Mesendoderm (in vitro differentiated cells): ENCODE measurements at regions not wholly inside any gene's neighbourhood (a gene's known extent, or its start where the extent isn't known, plus 50 kb on each side); places are given as distances from the start of the nearest gene placed in this dataset.
A peak's percentile ranks its signal among the peaks of the same experiment; 100 is the strongest.

Source experiments
- DNase-seq: peaks from one replicate; pipeline ENCODE4 v3.0.0; 2013
- H2AK5ac ChIP-seq: 2 replicates; pipeline ENCODE4 v1.6.1; 2013; ENCODE audit warnings: low read length, inconsistent platforms
- H2BK120ac ChIP-seq: 2 replicates; pipeline ENCODE4 v1.6.1; 2013; ENCODE audit warnings: low read depth, mild to moderate bottlenecking, low read length, moderate library complexity, mixed read lengths
- H2BK15ac ChIP-seq: replicated peaks from 2 replicates; pipeline ENCODE4 v1.6.1; 2013; ENCODE audit warnings: low read depth, mild to moderate bottlenecking, moderate library complexity
- H2BK5ac ChIP-seq: 2 replicates; pipeline ENCODE4 v1.6.1; 2013; ENCODE audit warnings: low read length, inconsistent platforms
- H3K18ac ChIP-seq: 2 replicates; pipeline ENCODE4 v1.6.1; 2013; ENCODE audit warnings: mild to moderate bottlenecking, low read length, mixed read lengths
- H3K23ac ChIP-seq: one replicate; pipeline ENCODE4 v1.6.1; 2013; ENCODE audit warnings: low read length
- H3K27ac ChIP-seq: 2 replicates; pipeline ENCODE4 v1.5.1; 2013; ENCODE audit warnings: low read depth, mild to moderate bottlenecking, inconsistent platforms, low read length, moderate library complexity
- H3K27me3 ChIP-seq: 2 replicates; pipeline ENCODE4 v1.6.1; 2013; ENCODE audit warnings: low read length, control low read depth, mild to moderate bottlenecking, inconsistent platforms; ENCODE audit not compliant: insufficient read depth, poor library complexity
- H3K36me3 ChIP-seq: 2 replicates; pipeline ENCODE4 v1.6.1; 2013; ENCODE audit warnings: low read length, inconsistent platforms; ENCODE audit not compliant: control insufficient read depth, insufficient read depth
- H3K4ac ChIP-seq: one replicate; pipeline ENCODE4 v1.6.1; 2013; ENCODE audit warnings: low read depth, mild to moderate bottlenecking, low read length, moderate library complexity
- H3K4me1 ChIP-seq: 2 replicates; pipeline ENCODE4 v1.6.1; 2013; ENCODE audit warnings: low read depth, low read length, inconsistent platforms; ENCODE audit not compliant: control insufficient read depth
- H3K4me2 ChIP-seq: 2 replicates; pipeline ENCODE4 v1.6.1; 2013; ENCODE audit warnings: low read length
- H3K4me3 ChIP-seq: 2 replicates; pipeline ENCODE4 v1.5.1; 2013; ENCODE audit warnings: mild to moderate bottlenecking, low read length
- H3K56ac ChIP-seq: one replicate; pipeline ENCODE4 v1.6.1; 2013; ENCODE audit warnings: low read length
- H3K79me1 ChIP-seq: 2 replicates; pipeline ENCODE4 v1.6.1; 2013; ENCODE audit warnings: low read length, inconsistent platforms
- H3K79me2 ChIP-seq: 2 replicates; pipeline ENCODE4 v1.6.1; 2013; ENCODE audit warnings: mild to moderate bottlenecking, low read length; ENCODE audit not compliant: control insufficient read depth, insufficient read depth
- H3K9ac ChIP-seq: 2 replicates; pipeline ENCODE4 v1.6.1; 2013; ENCODE audit warnings: low read length, inconsistent platforms
- H4K5ac ChIP-seq: one replicate; pipeline ENCODE4 v1.6.1; 2013; ENCODE audit warnings: low read length
- H4K8ac ChIP-seq: one replicate; pipeline ENCODE4 v1.6.1; 2013; ENCODE audit warnings: low read depth, mild to moderate bottlenecking, control low read depth, low read length, moderate library complexity
- WGBS: extraction: QIAGEN DNeasy Blood & Tissue Kit; methylation state at CpG from one replicate; pipeline ENCODE4 v1.1.7; 2013; ENCODE audit warnings: low lambda C conversion rate, missing lambda C conversion rate; ENCODE audit not compliant: insufficient coverage; ENCODE audit errors: extremely low coverage; 5-methylcytosine and 5-hydroxymethylcytosine counted together

GRCh38 chr20:4567170-4567569 is 119.1 kb upstream of the PRNP start:
- no CpG with 5 or more reads among the region's 2 CpGs for WGBS
- no peak overlapping the region for H3K18ac ChIP-seq

DNA sequence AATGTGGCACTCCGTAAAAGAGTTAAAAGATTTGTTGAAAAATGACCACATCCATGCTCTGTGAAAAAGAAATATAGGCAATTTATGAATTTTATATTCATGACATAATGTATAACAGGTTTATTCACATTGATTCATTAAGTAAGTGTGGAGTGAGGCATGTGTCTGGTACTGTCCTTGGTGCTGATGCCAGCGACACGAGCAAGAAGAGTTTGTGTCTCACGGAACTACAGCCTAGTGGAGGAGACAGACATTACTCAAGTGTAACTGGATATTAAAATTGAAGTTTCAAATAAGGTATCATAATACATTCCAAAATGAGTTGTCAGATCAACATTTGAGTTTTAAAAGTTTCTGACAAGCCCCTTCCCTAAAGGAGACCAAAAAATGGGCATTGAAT is 122.7 kb upstream of the PRNP start:
- Histone ChIP-seq H3K56ac (no peak overlapping the region), H2BK120ac (no peak overlapping the region), H3K4me1 (no peaks in the 10 kb centered on the region), H4K8ac (no peak overlapping the region), H3K36me3 (no peaks in the 10 kb centered on the region), H3K9ac (no peak overlapping the region), H3K79me2 (no peaks in the 10 kb centered on the region), H2AK5ac (no peak overlapping the region), H3K27ac (no peak overlapping the region), H3K18ac (no peak overlapping the region), H4K5ac (no peak overlapping the region), H2BK15ac (no peak overlapping the region), H3K4me2 (no peak overlapping the region), H2BK5ac (no peak overlapping the region), H3K79me1 (no peaks in the 10 kb centered on the region), H3K23ac (no peak overlapping the region), H3K27me3 (no peaks in the 10 kb centered on the region), H3K4ac (no peak overlapping the region), H3K4me3 (no peak overlapping the region)
- DNase-seq, result peak; percentile 61
- no CpG with 5 or more reads among the region's 4 CpGs for WGBS

More at GRCh38 chr20:4567170-4567569, 119.1 kb upstream of the PRNP start:
- DNase-seq, result no peak
- Histone ChIP-seq H4K8ac (no peak overlapping the region), H2BK5ac (no peak overlapping the region), H3K36me3 (no peaks in the 10 kb centered on the region), H3K27ac (no peak overlapping the region), H3K4ac (no peak overlapping the region), H2AK5ac (no peak overlapping the region), H3K4me1 (no peaks in the 10 kb centered on the region), H3K9ac (no peak overlapping the region), H3K4me3 (no peak overlapping the region), H2BK15ac (no peak overlapping the region), H3K56ac (no peak overlapping the region), H3K79me1 (no peaks in the 10 kb centered on the region), H3K79me2 (no peaks in the 10 kb centered on the region), H2BK120ac (no peak overlapping the region), H4K5ac (no peak overlapping the region), H3K23ac (no peak overlapping the region), H3K4me2 (no peak overlapping the region), H3K27me3 (no peaks in the 10 kb centered on the region)

DNA sequence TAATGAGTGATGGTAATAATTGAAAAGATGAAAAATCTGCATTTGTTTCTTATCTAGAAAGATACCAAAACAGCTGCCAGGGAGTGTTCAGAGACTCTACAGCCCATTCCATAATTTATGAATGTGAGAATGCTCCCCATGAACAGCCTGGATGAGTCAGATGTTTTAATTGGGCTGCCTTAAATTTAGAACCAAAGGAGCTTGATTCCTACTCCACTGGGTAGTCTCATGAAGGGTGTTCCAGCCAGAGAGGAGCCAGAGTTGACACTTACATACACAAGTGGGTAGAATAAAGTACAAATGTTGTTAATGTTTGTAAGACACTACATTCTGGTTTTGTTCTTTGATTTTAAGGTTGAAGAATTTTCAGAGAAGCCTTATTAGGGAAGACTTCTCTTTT is 123.2 kb upstream of the PRNP start:
- no peaks in the 10 kb centered on the region for H3K79me1 ChIP-seq
- H2BK5ac ChIP-seq, result no peak overlapping the region
- H4K8ac ChIP-seq, result no peak overlapping the region
- H2BK15ac ChIP-seq, result no peak overlapping the region
- no peak overlapping the region for H4K5ac ChIP-seq
- no peaks in the 10 kb centered on the region for H3K36me3 ChIP-seq
- no peak overlapping the region for H3K4me2 ChIP-seq
- no peak overlapping the region for H2BK120ac ChIP-seq
- no peaks in the 10 kb centered on the region for H3K79me2 ChIP-seq
- no peaks in the 10 kb centered on the region for H3K27me3 ChIP-seq
- no peak overlapping the region for H3K9ac ChIP-seq
- H3K4me1 ChIP-seq, result no peaks in the 10 kb centered on the region
- H3K4me3 ChIP-seq, result no peak overlapping the region
- no peak overlapping the region for H3K4ac ChIP-seq
- no peak for DNase-seq
- H2AK5ac ChIP-seq, result no peak overlapping the region
- no peak overlapping the region for H3K27ac ChIP-seq
- H3K56ac ChIP-seq, result no peak overlapping the region
- H3K23ac ChIP-seq, result no peak overlapping the region
- H3K18ac ChIP-seq, result no peak overlapping the region

DNA sequence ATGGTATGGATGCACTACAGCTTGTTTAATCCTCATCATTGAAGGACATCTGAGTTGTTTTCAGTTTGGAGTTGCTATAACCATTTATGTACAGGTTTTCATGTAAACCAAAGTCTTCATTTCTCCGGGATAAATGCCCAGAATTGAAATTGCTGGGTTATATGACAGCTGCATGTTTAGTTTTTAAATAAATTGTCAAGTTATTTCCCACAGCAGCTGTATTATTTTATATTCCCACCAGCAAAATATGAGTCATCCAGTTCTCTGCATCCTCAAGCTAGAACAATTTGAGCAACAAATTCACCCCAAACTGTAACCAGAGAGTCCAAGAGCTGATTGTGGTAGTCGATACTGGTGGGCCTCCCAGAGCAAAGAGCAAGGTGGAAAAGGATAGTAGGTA is 125.6 kb upstream of the PRNP start:
- no CpG with 5 or more reads among the region's 2 CpGs for WGBS
- H2BK15ac ChIP-seq, result no peak overlapping the region
- H3K4me2 ChIP-seq, result no peak overlapping the region

GRCh38 chr20:4559906-4560305 is 126.3 kb upstream of the PRNP start:
- H4K5ac ChIP-seq, result no peak overlapping the region
- no peak overlapping the region for H2AK5ac ChIP-seq
- H3K36me3 ChIP-seq, result no peaks in the 10 kb centered on the region
- H3K4me3 ChIP-seq, result no peak overlapping the region
- H3K18ac ChIP-seq, result no peak overlapping the region
- no peak overlapping the region for H2BK15ac ChIP-seq
- no peak overlapping the region for H2BK120ac ChIP-seq
- no peak overlapping the region for H4K8ac ChIP-seq
- DNase-seq, result no peak
- H3K27me3 ChIP-seq, result no peaks in the 10 kb centered on the region
- no peak overlapping the region for H3K23ac ChIP-seq
- no peaks in the 10 kb centered on the region for H3K79me2 ChIP-seq
- H3K9ac ChIP-seq, result no peak overlapping the region
- H3K56ac ChIP-seq, result no peak overlapping the region
- H3K27ac ChIP-seq, result no peak overlapping the region
- no peaks in the 10 kb centered on the region for H3K79me1 ChIP-seq
- no peak overlapping the region for H3K4me2 ChIP-seq
- no peaks in the 10 kb centered on the region for H3K4me1 ChIP-seq
- no peak overlapping the region for H2BK5ac ChIP-seq
- WGBS, result no CpG with 5 or more reads among the region's 2 CpGs
- H3K4ac ChIP-seq, result no peak overlapping the region

More for the DNA sequence above, 125.6 kb upstream of the PRNP start:
- no peak overlapping the region for H3K4ac ChIP-seq
- H3K4me1 ChIP-seq, result no peaks in the 10 kb centered on the region
- no peak overlapping the region for H3K9ac ChIP-seq
- no peaks in the 10 kb centered on the region for H3K27me3 ChIP-seq
- no peaks in the 10 kb centered on the region for H3K79me1 ChIP-seq
- DNase-seq, result no peak
- H3K23ac ChIP-seq, result no peak overlapping the region
- no peak overlapping the region for H4K8ac ChIP-seq
- H3K18ac ChIP-seq, result no peak overlapping the region
- H3K4me3 ChIP-seq, result no peak overlapping the region
- H4K5ac ChIP-seq, result no peak overlapping the region
- no peak overlapping the region for H2BK120ac ChIP-seq
- no peak overlapping the region for H2AK5ac ChIP-seq
- no peaks in the 10 kb centered on the region for H3K79me2 ChIP-seq
- H3K56ac ChIP-seq, result no peak overlapping the region
- H3K36me3 ChIP-seq, result no peaks in the 10 kb centered on the region
- no peak overlapping the region for H3K27ac ChIP-seq
- H2BK5ac ChIP-seq, result no peak overlapping the region

DNA sequence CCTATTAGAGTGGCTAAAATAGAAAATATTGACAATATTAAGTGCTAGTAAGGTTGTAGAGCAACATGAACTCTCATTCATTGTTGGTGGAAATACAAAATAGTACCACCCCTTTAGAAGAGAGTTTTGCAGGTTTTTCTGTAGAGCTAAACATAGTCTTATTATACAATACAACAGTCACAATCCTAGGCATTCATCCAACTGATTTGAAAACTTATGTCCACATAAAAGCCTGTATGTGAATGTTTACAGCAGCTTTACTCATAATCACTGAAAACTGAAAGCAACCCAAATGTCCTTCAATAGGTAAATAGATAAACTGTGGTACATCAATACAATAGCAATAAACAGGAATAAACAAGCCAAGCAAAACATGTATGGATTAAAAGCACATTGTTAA is 127.2 kb upstream of the PRNP start:
- Histone ChIP-seq H3K4me3 (no peak overlapping the region), H2AK5ac (no peak overlapping the region), H3K27ac (no peak overlapping the region), H4K8ac (no peak overlapping the region), H3K9ac (no peak overlapping the region), H3K4ac (no peak overlapping the region), H2BK15ac (no peak overlapping the region), H3K27me3 (no peaks in the 10 kb centered on the region), H3K4me2 (no peak overlapping the region), H3K79me2 (no peaks in the 10 kb centered on the region), H3K56ac (no peak overlapping the region), H4K5ac (no peak overlapping the region), H2BK5ac (no peak overlapping the region), H3K23ac (no peak overlapping the region), H3K36me3 (no peaks in the 10 kb centered on the region), H3K4me1 (no peaks in the 10 kb centered on the region), H3K18ac (no peak overlapping the region), H2BK120ac (no peak overlapping the region), H3K79me1 (no peaks in the 10 kb centered on the region)
- no peak for DNase-seq
